Esophagus squamous epithelium (tissue), 4 donors: ENCODE measurements at regions not wholly inside any gene's neighbourhood (a gene's known extent, or its start where the extent isn't known, plus 50 kb on each side); places are given as distances from the start of the nearest gene placed in this dataset.

Experiments used
- POLR2A ChIP-seq, 4 donors: fragments of 450-650 bp; IDR thresholded peaks; one replicate each; pipeline ENCODE4 v1.6.1; 2017; ENCODE audit warnings: antibody characterized with exemption in 4 of 4, mild to moderate bottlenecking in 4 of 4, moderate library complexity in 3 of 4
- TF ChIP-seq, protein P1 (sequence below), 6 experiments: fragments of 450-650 bp in 4 of 6; fragments of 200-600 bp in 2 of 6; sonication (generic) in 2 of 6; IDR thresholded peaks; one replicate each; pipeline ENCODE4 v1.5.1; 2016 to 2019; ENCODE audit warnings: antibody characterized with exemption in 6 of 6, mild to moderate bottlenecking in 4 of 6, moderate library complexity in 4 of 6

- no peak for TF ChIP-seq POLR2A (IDR thresholded peaks at IDR 0.05)
- TF ChIP-seq, protein P1, sequence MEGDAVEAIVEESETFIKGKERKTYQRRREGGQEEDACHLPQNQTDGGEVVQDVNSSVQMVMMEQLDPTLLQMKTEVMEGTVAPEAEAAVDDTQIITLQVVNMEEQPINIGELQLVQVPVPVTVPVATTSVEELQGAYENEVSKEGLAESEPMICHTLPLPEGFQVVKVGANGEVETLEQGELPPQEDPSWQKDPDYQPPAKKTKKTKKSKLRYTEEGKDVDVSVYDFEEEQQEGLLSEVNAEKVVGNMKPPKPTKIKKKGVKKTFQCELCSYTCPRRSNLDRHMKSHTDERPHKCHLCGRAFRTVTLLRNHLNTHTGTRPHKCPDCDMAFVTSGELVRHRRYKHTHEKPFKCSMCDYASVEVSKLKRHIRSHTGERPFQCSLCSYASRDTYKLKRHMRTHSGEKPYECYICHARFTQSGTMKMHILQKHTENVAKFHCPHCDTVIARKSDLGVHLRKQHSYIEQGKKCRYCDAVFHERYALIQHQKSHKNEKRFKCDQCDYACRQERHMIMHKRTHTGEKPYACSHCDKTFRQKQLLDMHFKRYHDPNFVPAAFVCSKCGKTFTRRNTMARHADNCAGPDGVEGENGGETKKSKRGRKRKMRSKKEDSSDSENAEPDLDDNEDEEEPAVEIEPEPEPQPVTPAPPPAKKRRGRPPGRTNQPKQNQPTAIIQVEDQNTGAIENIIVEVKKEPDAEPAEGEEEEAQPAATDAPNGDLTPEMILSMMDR (IDR thresholded peaks at IDR 0.05): no peak
Measured at GRCh38 chr7:49424109-49424508, 349.3 kb upstream of the VWC2 start.
